ENCODE measurements at regions not wholly inside any gene's neighbourhood (a gene's known extent, or its start where the extent isn't known, plus 50 kb on each side); places are given as distances from the start of the nearest gene placed in this dataset.

GRCh38 chr15:31151301-31152233 lies 50.0 kb upstream of the TRPM1 start:
- DNase-seq: no peak
- intact Hi-C loops (cut with DNase I; ENCODE audit: low total_unique reads): no loop called here
- no peak overlapping the region for H3K4me3 ChIP-seq
- no peaks in the 10 kb centered on the region for H3K36me3 ChIP-seq
- no peak overlapping the region for H3K27ac ChIP-seq
- no peaks in the 10 kb centered on the region for H3K9me3 ChIP-seq
- no peak for TF ChIP-seq CTCF (IDR thresholded peaks at IDR 0.05)
- no peaks in the 10 kb centered on the region for H3K4me1 ChIP-seq
- H3K27me3 ChIP-seq: peaks cover 0 to 5% of the 10 kb centered on the region in 2 donors

GRCh38 chr15:31153531-31153930 lies 52.0 kb upstream of the TRPM1 start:
- TF ChIP-seq CTCF (IDR thresholded peaks at IDR 0.05): no peak
- no peak overlapping the region for H3K4me3 ChIP-seq
- DNase-seq: no peak
- no peaks in the 10 kb centered on the region for H3K36me3 ChIP-seq
- intact Hi-C loops (cut with DNase I; ENCODE audit: low total_unique reads): no loop called here
- H3K9me3 ChIP-seq: no peaks in the 10 kb centered on the region
- no peaks in the 10 kb centered on the region for H3K4me1 ChIP-seq
- peaks cover 0 to 5% of the 10 kb centered on the region in 2 donors for H3K27me3 ChIP-seq
- no peak overlapping the region for H3K27ac ChIP-seq

GRCh38 chr15:31155151-31155550 lies 53.6 kb upstream of the TRPM1 start:
- TF ChIP-seq CTCF (IDR thresholded peaks at IDR 0.05): no peak
- intact Hi-C loops (cut with DNase I; ENCODE audit: low total_unique reads): no loop called here
- H3K36me3 ChIP-seq: no peaks in the 10 kb centered on the region
- peaks cover 0 to 12% of the 10 kb centered on the region in 2 donors for H3K27me3 ChIP-seq
- H3K4me3 ChIP-seq: no peak overlapping the region
- no peaks in the 10 kb centered on the region for H3K4me1 ChIP-seq
- H3K27ac ChIP-seq: no peak overlapping the region
- no peak for DNase-seq
- H3K9me3 ChIP-seq: no peaks in the 10 kb centered on the region

GRCh38 chr15:31156226-31156625 lies 54.7 kb upstream of the TRPM1 start:
- Histone ChIP-seq H3K27ac (no peak overlapping the region), H3K36me3 (no peaks in the 10 kb centered on the region), H3K4me1 (no peaks in the 10 kb centered on the region), H3K9me3 (no peaks in the 10 kb centered on the region), H3K27me3 (peaks cover 0 to 18% of the 10 kb centered on the region in 2 donors), H3K4me3 (no peak overlapping the region)
- DNase-seq: no peak
- intact Hi-C loops (cut with DNase I; ENCODE audit: low total_unique reads): no loop called here
- TF ChIP-seq CTCF (IDR thresholded peaks at IDR 0.05): no peak

GRCh38 chr15:31156808-31157207 lies 55.3 kb upstream of the TRPM1 start:
- H3K36me3 ChIP-seq: no peaks in the 10 kb centered on the region
- H3K4me1 ChIP-seq: no peaks in the 10 kb centered on the region
- H3K27me3 ChIP-seq: peaks cover 0 to 14% of the 10 kb centered on the region in 2 donors
- no peak overlapping the region for H3K4me3 ChIP-seq
- H3K9me3 ChIP-seq: no peaks in the 10 kb centered on the region
- DNase-seq: no peak
- H3K27ac ChIP-seq: no peak overlapping the region
- no peak for TF ChIP-seq CTCF (IDR thresholded peaks at IDR 0.05)
- intact Hi-C loops (cut with DNase I; ENCODE audit: low total_unique reads): no loop called here
